ENCODE measurements at regions not wholly inside any gene's neighbourhood (a gene's known extent, or its start where the extent isn't known, plus 50 kb on each side); places are given as distances from the start of the nearest gene placed in this dataset.
"Not testable (repeated sequence)": the region's sequence is repeated elsewhere in the genome, so short reads cannot be mapped to it uniquely, and the experiment has no call there.

- H3K4me1 ChIP-seq: peaks cover 8% of the 10 kb centered on the region
- H3K27me3 ChIP-seq: no peaks in the 10 kb centered on the region
- no peaks in the 10 kb centered on the region for H3K36me3 ChIP-seq (replicated peaks in 1 of 2; ENCODE audit: insufficient read depth in 1 of 2, low read depth in 2 of 2)
- intact Hi-C loops (cut with DNase I): no loop called here
- peak in 2 of 4 donors; percentile 15 to 18 for DNase-seq
- H3K9me3 ChIP-seq: no peaks in the 10 kb centered on the region
- H3K27ac ChIP-seq: no peak overlapping the region
- ATAC-seq: no peak
- TF ChIP-seq CTCF (IDR thresholded peaks at IDR 0.05) (no peak), POLR2A (IDR thresholded peaks at IDR 0.05) (no peak)
- no peak overlapping the region for H3K4me3 ChIP-seq
- 84 to 91% methylated on average over 11 of the region's 11 CpGs for WGBS, 2 donors
Measured at GRCh38 chr14:38931969-38932652, 170.9 kb downstream of the SEC23A start.

GRCh38 chr14:38930898-38931297, 172.1 kb downstream of the SEC23A start:
- intact Hi-C loops (cut with DNase I): no loop called here
- Histone ChIP-seq H3K4me1 (peaks cover 8% of the 10 kb centered on the region), H3K4me3 (no peak overlapping the region), H3K36me3 (replicated peaks in 1 of 2; ENCODE audit: insufficient read depth in 1 of 2, low read depth in 2 of 2) (no peaks in the 10 kb centered on the region), H3K27me3 (no peaks in the 10 kb centered on the region), H3K9me3 (no peaks in the 10 kb centered on the region), H3K27ac (no peak overlapping the region)
- TF ChIP-seq CTCF (IDR thresholded peaks at IDR 0.05) (no peak), POLR2A (IDR thresholded peaks at IDR 0.05) (no peak)
- DNase-seq: no peak
- 97% methylated on average over 1 of the region's 1 CpG for WGBS, 2 donors
- no peak for ATAC-seq

- 25 to 29% methylated on average over 3 of the region's 3 CpGs for WGBS, 2 donors
- ATAC-seq (no peak), DNase-seq (peak in 1 of 4 donors; percentile 13)
- Histone ChIP-seq H3K4me3 (no peak overlapping the region), H3K27ac (no peak overlapping the region), H3K4me1 (peaks cover 8% of the 10 kb centered on the region), H3K27me3 (no peaks in the 10 kb centered on the region), H3K36me3 (replicated peaks in 1 of 2; ENCODE audit: insufficient read depth in 1 of 2, low read depth in 2 of 2) (no peaks in the 10 kb centered on the region), H3K9me3 (no peaks in the 10 kb centered on the region)
- TF ChIP-seq POLR2A (IDR thresholded peaks at IDR 0.05) (no peak), CTCF (IDR thresholded peaks at IDR 0.05) (no peak)
- intact Hi-C loops (cut with DNase I): no loop called here
Measured at GRCh38 chr14:38930022-38930421, 173.0 kb downstream of the SEC23A start.

GRCh38 chr14:38929416-38929815, 173.6 kb downstream of the SEC23A start:
- H3K9me3 ChIP-seq: no peaks in the 10 kb centered on the region
- intact Hi-C loops (cut with DNase I): no loop called here
- ATAC-seq (no peak), DNase-seq (no peak)
- H3K27me3 ChIP-seq: no peaks in the 10 kb centered on the region
- peaks cover 8% of the 10 kb centered on the region for H3K4me1 ChIP-seq
- H3K4me3 ChIP-seq: no peak overlapping the region
- H3K27ac ChIP-seq: no peak overlapping the region
- TF ChIP-seq POLR2A (IDR thresholded peaks at IDR 0.05) (no peak), CTCF (IDR thresholded peaks at IDR 0.05) (no peak)
- H3K36me3 ChIP-seq (replicated peaks in 1 of 2; ENCODE audit: insufficient read depth in 1 of 2, low read depth in 2 of 2): no peaks in the 10 kb centered on the region

- H3K27me3 ChIP-seq; H3K9me3 ChIP-seq; intact Hi-C loops (cut with DNase I); H3K4me1 ChIP-seq; H3K36me3 ChIP-seq (replicated peaks in 1 of 2; ENCODE audit: insufficient read depth in 1 of 2, low read depth in 2 of 2); H3K4me3 ChIP-seq; ATAC-seq; DNase-seq; H3K27ac ChIP-seq: not testable (repeated sequence)
- 82 to 86% methylated on average over 11 of the region's 11 CpGs for WGBS, 2 donors
Measured at GRCh38 chr14:38921893-38922292, 181.1 kb downstream of the SEC23A start.

Measured in body of pancreas (tissue), 4 donors.